Hepatocyte (in vitro differentiated cells): ENCODE measurements at regions not wholly inside any gene's neighbourhood (a gene's known extent, or its start where the extent isn't known, plus 50 kb on each side); places are given as distances from the start of the nearest gene placed in this dataset.

ENCODE experiments used
- DNase-seq: peaks from one replicate; pipeline ENCODE4 v3.0.0-alpha.2; 2016; ENCODE audit warnings: low spot score
- H2AFZ ChIP-seq: fragments of 200-600 bp; sonication (generic); 2 replicates; pipeline ENCODE4 v1.6.0; 2016; ENCODE audit warnings: antibody characterized with exemption, mild to moderate bottlenecking
- H3K27ac ChIP-seq: fragments of 200-600 bp; sonication (generic); 2 replicates; pipeline ENCODE4 v1.5.1; 2016; ENCODE audit warnings: mild to moderate bottlenecking
- H3K27me3 ChIP-seq: fragments of 200-600 bp; sonication (generic); 2 replicates; pipeline ENCODE4 v1.6.1; 2016
- H3K36me3 ChIP-seq: fragments of 200-600 bp; sonication (generic); replicated peaks from 2 replicates; pipeline ENCODE4 v1.5.1; 2016; ENCODE audit warnings: low read depth; ENCODE audit not compliant: insufficient read depth
- H3K4me1 ChIP-seq: fragments of 200-600 bp; sonication (generic); 2 replicates; pipeline ENCODE4 v1.5.1; 2016; ENCODE audit warnings: mild to moderate bottlenecking, moderate library complexity; ENCODE audit not compliant: insufficient read depth
- H3K4me2 ChIP-seq: fragments of 200-600 bp; sonication (generic); 2 replicates; pipeline ENCODE4 v1.6.0; 2016
- H3K4me3 ChIP-seq: fragments of 200-600 bp; sonication (generic); 2 replicates; pipeline ENCODE4 v1.5.1; 2016; ENCODE audit warnings: mild to moderate bottlenecking
- H3K79me2 ChIP-seq: fragments of 200-600 bp; sonication (generic); 2 replicates; pipeline ENCODE4 v1.6.0; 2017; ENCODE audit warnings: mild to moderate bottlenecking
- H3K9me2 ChIP-seq: fragments of 200-600 bp; sonication (generic); replicated peaks from 2 replicates; pipeline ENCODE4 v1.6.0; 2017; ENCODE audit warnings: mild to moderate bottlenecking; ENCODE audit not compliant: insufficient read depth
- H3K9me3 ChIP-seq: fragments of 200-600 bp; sonication (generic); 2 replicates; pipeline ENCODE4 v1.5.1; 2016; ENCODE audit warnings: low read depth, mild to moderate bottlenecking
- H4K20me1 ChIP-seq: fragments of 200-600 bp; sonication (generic); 2 replicates; pipeline ENCODE4 v1.6.0; 2016; ENCODE audit warnings: mild to moderate bottlenecking; ENCODE audit not compliant: insufficient read depth, poor library complexity, severe bottlenecking
- EZH2 ChIP-seq: fragments of 200-600 bp; sonication (generic); IDR thresholded peaks from 2 replicates; pipeline ENCODE4 v1.6.1; 2016; ENCODE audit warnings: antibody characterized with exemption, mild to moderate bottlenecking, borderline replicate concordance
- EZH2phosphoT487 ChIP-seq: fragments of 200-600 bp; sonication (generic); IDR thresholded peaks from one replicate; pipeline ENCODE4 v1.6.1; 2018; ENCODE audit warnings: antibody characterized with exemption, mild to moderate bottlenecking, low read depth, moderate library complexity; ENCODE audit not compliant: unreplicated experiment, severe bottlenecking
- WGBS: methylation state at CpG from one replicate; pipeline ENCODE4 v1.1.6; 2016; ENCODE audit warnings: low lambda C conversion rate; ENCODE audit errors: missing lambda C conversion rate; 5-methylcytosine and 5-hydroxymethylcytosine counted together
- TF ChIP-seq, protein P1 (sequence below): fragments of 200-600 bp; sonication (generic); IDR thresholded peaks from 2 replicates; pipeline ENCODE4 v1.5.1; 2016; ENCODE audit warnings: antibody characterized with exemption, mild to moderate bottlenecking; ENCODE audit not compliant: poor library complexity

DNA sequence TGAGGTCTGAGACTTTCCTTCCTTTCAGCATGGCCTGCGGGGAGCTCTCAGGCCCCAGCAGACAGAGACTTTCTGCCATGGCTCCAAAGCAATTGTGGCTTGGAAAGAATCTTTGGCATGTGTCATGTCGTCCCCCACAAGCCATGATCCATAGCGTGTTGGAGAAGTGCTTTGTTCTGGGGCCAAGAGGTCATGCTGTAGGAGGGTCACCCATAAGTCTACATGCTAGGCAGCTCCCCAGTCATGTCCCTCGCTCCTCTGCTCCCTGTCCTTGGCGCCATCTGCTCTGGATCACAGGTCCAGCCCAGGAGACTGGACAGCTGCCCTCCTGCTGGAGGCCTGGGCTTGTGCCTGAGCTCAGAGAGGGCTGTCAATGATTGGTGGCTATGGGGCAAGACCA, 78.8 kb upstream of the LCLAT1 start:
- no peak overlapping the region for H3K4me2 ChIP-seq
- H3K9me2 ChIP-seq, result no peaks in the 10 kb centered on the region
- no peak overlapping the region for H3K4me3 ChIP-seq
- H3K27me3 ChIP-seq, result no peaks in the 10 kb centered on the region
- 68% methylated on average over 5 of the region's 5 CpGs for WGBS
- H3K36me3 ChIP-seq, result no peaks in the 10 kb centered on the region
- no peaks in the 10 kb centered on the region for H4K20me1 ChIP-seq
- TF ChIP-seq, protein P1, sequence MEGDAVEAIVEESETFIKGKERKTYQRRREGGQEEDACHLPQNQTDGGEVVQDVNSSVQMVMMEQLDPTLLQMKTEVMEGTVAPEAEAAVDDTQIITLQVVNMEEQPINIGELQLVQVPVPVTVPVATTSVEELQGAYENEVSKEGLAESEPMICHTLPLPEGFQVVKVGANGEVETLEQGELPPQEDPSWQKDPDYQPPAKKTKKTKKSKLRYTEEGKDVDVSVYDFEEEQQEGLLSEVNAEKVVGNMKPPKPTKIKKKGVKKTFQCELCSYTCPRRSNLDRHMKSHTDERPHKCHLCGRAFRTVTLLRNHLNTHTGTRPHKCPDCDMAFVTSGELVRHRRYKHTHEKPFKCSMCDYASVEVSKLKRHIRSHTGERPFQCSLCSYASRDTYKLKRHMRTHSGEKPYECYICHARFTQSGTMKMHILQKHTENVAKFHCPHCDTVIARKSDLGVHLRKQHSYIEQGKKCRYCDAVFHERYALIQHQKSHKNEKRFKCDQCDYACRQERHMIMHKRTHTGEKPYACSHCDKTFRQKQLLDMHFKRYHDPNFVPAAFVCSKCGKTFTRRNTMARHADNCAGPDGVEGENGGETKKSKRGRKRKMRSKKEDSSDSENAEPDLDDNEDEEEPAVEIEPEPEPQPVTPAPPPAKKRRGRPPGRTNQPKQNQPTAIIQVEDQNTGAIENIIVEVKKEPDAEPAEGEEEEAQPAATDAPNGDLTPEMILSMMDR, result no peak
- no peaks in the 10 kb centered on the region for H3K4me1 ChIP-seq
- H3K27ac ChIP-seq, result no peak overlapping the region
- no peak for DNase-seq
- no peaks in the 10 kb centered on the region for H3K9me3 ChIP-seq
- no peaks in the 10 kb centered on the region for H3K79me2 ChIP-seq
- no peak overlapping the region for H2AFZ ChIP-seq

DNA sequence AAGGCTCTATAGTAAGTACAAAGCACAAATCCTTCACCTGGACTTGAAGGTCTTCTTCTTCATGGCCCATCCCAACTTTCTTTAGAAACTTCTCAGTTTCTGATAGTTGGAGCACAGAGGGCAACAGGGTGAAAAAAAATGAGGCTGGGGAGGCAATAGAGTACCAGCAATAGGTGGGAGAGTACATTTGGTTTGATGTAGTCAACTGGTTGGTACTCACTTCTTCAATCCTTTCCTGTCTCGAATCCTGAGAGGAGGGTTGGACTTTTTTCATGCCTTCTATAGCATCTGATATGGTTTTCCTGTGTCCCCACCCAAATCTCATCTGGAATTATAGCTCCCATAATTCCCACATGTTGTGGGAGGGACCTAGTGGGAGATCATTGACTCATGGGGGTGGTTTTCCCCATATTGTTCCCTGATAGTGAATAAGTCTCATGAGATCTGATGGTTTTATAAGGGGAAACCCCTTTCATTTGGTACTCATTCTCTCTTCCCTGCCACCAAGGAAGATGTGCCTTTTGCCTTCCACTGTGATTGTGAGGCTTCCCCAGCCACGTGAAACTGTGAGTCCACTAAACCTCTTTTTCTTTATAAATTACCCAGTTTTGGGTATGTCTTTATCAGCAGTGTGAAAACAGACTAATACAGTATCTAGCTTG, 75.9 kb upstream of the LCLAT1 start:
- H3K27ac ChIP-seq, result no peak overlapping the region
- H2AFZ ChIP-seq, result no peak overlapping the region
- no peak overlapping the region for H3K4me3 ChIP-seq
- no peaks in the 10 kb centered on the region for H3K9me3 ChIP-seq
- no peaks in the 10 kb centered on the region for H3K79me2 ChIP-seq
- H3K9me2 ChIP-seq, result no peaks in the 10 kb centered on the region
- H3K36me3 ChIP-seq, result no peaks in the 10 kb centered on the region
- H3K4me2 ChIP-seq, result no peak overlapping the region
- no peaks in the 10 kb centered on the region for H3K27me3 ChIP-seq
- H4K20me1 ChIP-seq, result no peaks in the 10 kb centered on the region
- H3K4me1 ChIP-seq, result no peaks in the 10 kb centered on the region
- no peak for TF ChIP-seq EZH2
- no peak for TF ChIP-seq EZH2phosphoT487
- TF ChIP-seq, protein P1, result no peak
- no peak for DNase-seq
- WGBS, result 97% methylated on average over 2 of the region's 2 CpGs

DNA sequence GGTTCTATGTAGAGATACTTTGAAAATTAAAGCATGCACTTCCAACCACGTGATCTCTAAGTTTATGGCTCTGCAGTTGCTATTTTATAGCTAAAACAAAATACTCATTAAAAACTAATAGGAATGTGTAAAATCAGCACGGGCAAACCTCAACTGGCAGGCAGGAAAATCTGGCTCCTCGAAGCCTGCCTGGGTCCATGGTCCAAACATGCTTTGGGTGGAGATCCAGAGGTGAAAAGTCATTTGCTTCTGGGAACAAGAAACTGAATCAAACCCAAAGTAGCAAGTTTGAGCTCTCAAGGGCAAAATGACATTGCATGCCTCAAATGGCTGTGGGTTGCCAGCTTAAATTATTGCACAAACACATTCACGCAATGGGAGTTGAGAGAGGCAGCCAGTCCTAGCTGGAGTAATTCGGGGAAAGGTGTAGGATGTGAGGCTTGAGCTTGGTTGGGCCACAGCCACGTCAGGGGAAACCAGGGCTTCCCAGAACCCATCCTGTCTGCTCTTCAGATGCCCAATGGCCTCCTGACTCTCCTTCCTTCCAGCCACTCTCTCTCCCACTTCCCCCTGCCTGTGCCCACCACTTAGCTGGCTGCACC, 75.2 kb upstream of the LCLAT1 start:
- no peak overlapping the region for H3K27ac ChIP-seq
- 79% methylated on average over 6 of the region's 6 CpGs for WGBS

More for the DNA sequence above, 75.2 kb upstream of the LCLAT1 start:
- no peaks in the 10 kb centered on the region for H3K79me2 ChIP-seq
- H3K4me3 ChIP-seq, result no peak overlapping the region
- H3K9me2 ChIP-seq, result no peaks in the 10 kb centered on the region
- no peaks in the 10 kb centered on the region for H3K9me3 ChIP-seq
- H3K27me3 ChIP-seq, result no peaks in the 10 kb centered on the region
- no peaks in the 10 kb centered on the region for H4K20me1 ChIP-seq
- H3K4me1 ChIP-seq, result no peaks in the 10 kb centered on the region
- H2AFZ ChIP-seq, result no peak overlapping the region
- H3K4me2 ChIP-seq, result no peak overlapping the region
- TF ChIP-seq EZH2, result no peak
- no peak for TF ChIP-seq EZH2phosphoT487
- TF ChIP-seq, protein P1, result no peak
- H3K36me3 ChIP-seq, result no peaks in the 10 kb centered on the region
- no peak for DNase-seq
